ENCODE measurements at regions not wholly inside any gene's neighbourhood (a gene's known extent, or its start where the extent isn't known, plus 50 kb on each side); places are given as distances from the start of the nearest gene placed in this dataset.

GRCh38 chr11:97202613-97203292 is 812.9 kb downstream of the JRKL start:
- TF ChIP-seq, protein P1, sequence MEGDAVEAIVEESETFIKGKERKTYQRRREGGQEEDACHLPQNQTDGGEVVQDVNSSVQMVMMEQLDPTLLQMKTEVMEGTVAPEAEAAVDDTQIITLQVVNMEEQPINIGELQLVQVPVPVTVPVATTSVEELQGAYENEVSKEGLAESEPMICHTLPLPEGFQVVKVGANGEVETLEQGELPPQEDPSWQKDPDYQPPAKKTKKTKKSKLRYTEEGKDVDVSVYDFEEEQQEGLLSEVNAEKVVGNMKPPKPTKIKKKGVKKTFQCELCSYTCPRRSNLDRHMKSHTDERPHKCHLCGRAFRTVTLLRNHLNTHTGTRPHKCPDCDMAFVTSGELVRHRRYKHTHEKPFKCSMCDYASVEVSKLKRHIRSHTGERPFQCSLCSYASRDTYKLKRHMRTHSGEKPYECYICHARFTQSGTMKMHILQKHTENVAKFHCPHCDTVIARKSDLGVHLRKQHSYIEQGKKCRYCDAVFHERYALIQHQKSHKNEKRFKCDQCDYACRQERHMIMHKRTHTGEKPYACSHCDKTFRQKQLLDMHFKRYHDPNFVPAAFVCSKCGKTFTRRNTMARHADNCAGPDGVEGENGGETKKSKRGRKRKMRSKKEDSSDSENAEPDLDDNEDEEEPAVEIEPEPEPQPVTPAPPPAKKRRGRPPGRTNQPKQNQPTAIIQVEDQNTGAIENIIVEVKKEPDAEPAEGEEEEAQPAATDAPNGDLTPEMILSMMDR (IDR thresholded peaks at IDR 0.05) = no peak
- no peak for TF ChIP-seq EZH2 (IDR thresholded peaks at IDR 0.05; ENCODE audit: borderline replicate concordance, insufficient read depth, low read depth, low read length, poor library complexity, severe bottlenecking)
